A549 (cell line): ENCODE measurements at regions not wholly inside any gene's neighbourhood (a gene's known extent, or its start where the extent isn't known, plus 50 kb on each side); places are given as distances from the start of the nearest gene placed in this dataset.

Source experiments
- ATAC-seq, 2 experiments: fragments of 200-7000 bp in 1 of 2; fragments of >200 bp in 1 of 2; cut with Nextera tagmentation in 1 of 2; cut with Tn5 transposase in 1 of 2; 3 replicates each; pipeline versions ENCODE4 v1.8.0 to v1.9.1; 2018 to 2020; ENCODE audit warnings: mild to moderate bottlenecking in 1 of 2, moderate library complexity in 1 of 2
- CTCF ChIA-PET: fragments of 300-600 bp; sonication (Branson Sonifier 250); formaldehyde crosslinking; extraction: SDS; loops from one replicate; lab custom pipeline; 2021; ENCODE audit warnings: antibody characterized with exemption, inconsistent platforms; lab: Yijun Ruan, JAX
- POLR2A ChIA-PET: fragments of 350-600 bp; formaldehyde crosslinking; extraction: SDS; loops from one replicate; lab custom pipeline; 2021; ENCODE audit warnings: antibody characterized with exemption, inconsistent platforms; lab: Yijun Ruan, JAX
- DNase-seq, 2 experiments: peaks; one replicate each; pipeline versions ENCODE4 v3.0.0 to v3.0.0-alpha.2; 2011 to 2016; ENCODE audit warnings: low read depth in 1 of 2, low spot score in 1 of 2
- FAIRE-seq: peaks from 2 replicates; lab custom pipeline; 2011; peaks lifted over from hg19 to GRCh38; lab: Jason Lieb, UNC
- H3K27ac ChIP-seq, 2 experiments: fragments of >200 bp; sonication (Bioruptor Twin); formaldehyde crosslinking; 3 replicates each; pipeline ENCODE4 v1.5.1; 2016 to 2017
- H3K4me1 ChIP-seq: fragments of >200 bp; sonication (Bioruptor Twin); formaldehyde crosslinking; 3 replicates; pipeline ENCODE4 v1.6.1; 2016
- H3K4me2 ChIP-seq: fragments of >200 bp; sonication (Bioruptor Twin); formaldehyde crosslinking; 3 replicates; pipeline ENCODE4 v1.6.1; 2016
- H3K4me3 ChIP-seq: fragments of >200 bp; sonication (Bioruptor Twin); formaldehyde crosslinking; 3 replicates; pipeline ENCODE4 v1.5.1; 2016
- H3K9me3 ChIP-seq: fragments of >200 bp; sonication (Bioruptor Twin); formaldehyde crosslinking; 3 replicates; pipeline ENCODE4 v1.6.1; 2016
- CBX8 ChIP-seq: fragments of 200-600 bp; sonication (generic); IDR thresholded peaks from 2 replicates; pipeline ENCODE4 v1.6.1; 2016
- CHD4 ChIP-seq: fragments of 200-600 bp; sonication (generic); IDR thresholded peaks from 2 replicates; pipeline ENCODE4 v1.6.1; 2016; ENCODE audit warnings: antibody characterized with exemption, mild to moderate bottlenecking, borderline replicate concordance
- FOSL2 ChIP-seq, 2 experiments: fragments of 450-650 bp in 1 of 2; fragments of >200 bp in 1 of 2; sonication (Bioruptor Twin) in 1 of 2; formaldehyde crosslinking; IDR thresholded peaks; 2 replicates each; pipeline versions ENCODE4 v1.5.0 to v1.6.1; 2016 to 2020; ENCODE audit warnings: mild to moderate bottlenecking in 1 of 2, moderate library complexity in 1 of 2
- FOXS1 ChIP-seq: fragments of 250-450 bp; sonication (Bioruptor Pico); IDR thresholded peaks from 2 replicates; pipeline ENCODE4 v1.5.0; 2020; ENCODE audit warnings: mild to moderate bottlenecking, moderate library complexity
- GATA3 ChIP-seq: IDR thresholded peaks from 2 replicates; pipeline ENCODE4 v1.6.1; 2012; ENCODE audit warnings: borderline replicate concordance
- HDAC2 ChIP-seq: fragments of 200-600 bp; sonication (generic); IDR thresholded peaks from 2 replicates; pipeline ENCODE4 v1.6.1; 2016
- HEYL ChIP-seq: fragments of 250-450 bp; sonication (Bioruptor Pico); IDR thresholded peaks from 2 replicates; pipeline ENCODE4 v1.8.0; 2021; ENCODE audit warnings: mild to moderate bottlenecking, moderate library complexity
- HMGXB4 ChIP-seq: fragments of 250-450 bp; sonication (Bioruptor Pico); IDR thresholded peaks from 2 replicates; pipeline ENCODE4 v1.5.0; 2021; ENCODE audit warnings: mild to moderate bottlenecking, moderate library complexity, borderline replicate concordance
- JUN ChIP-seq, 2 experiments: fragments of >200 bp; sonication (Bioruptor Twin); formaldehyde crosslinking; IDR thresholded peaks; 2 replicates in 1 of 2; 3 replicates in 1 of 2; pipeline ENCODE4 v1.6.1; 2016 to 2017
- JUNB ChIP-seq: fragments of >200 bp; sonication (Bioruptor Twin); formaldehyde crosslinking; IDR thresholded peaks from 2 replicates; pipeline ENCODE4 v1.6.1; 2016
- KDM5A ChIP-seq: fragments of 200-600 bp; sonication (generic); IDR thresholded peaks from 2 replicates; pipeline ENCODE4 v1.6.1; 2016; ENCODE audit warnings: antibody characterized with exemption, mild to moderate bottlenecking
- MAX ChIP-seq: IDR thresholded peaks from 2 replicates; pipeline ENCODE4 v1.6.1; 2012
- MAZ ChIP-seq: fragments of 150-350 bp; IDR thresholded peaks from 2 replicates; pipeline ENCODE4 v1.6.1; 2014; ENCODE audit warnings: antibody characterized with exemption, low read depth, low read length, borderline replicate concordance
- NPAS2 ChIP-seq: fragments of 250-450 bp; sonication (Bioruptor Pico); IDR thresholded peaks from 2 replicates; pipeline ENCODE4 v1.8.0; 2022; ENCODE audit warnings: mild to moderate bottlenecking, moderate library complexity, borderline replicate concordance
- POLR2AphosphoS2 ChIP-seq: conservative IDR thresholded peaks from 2 replicates; pipeline ENCODE4 v1.6.1; 2012; ENCODE audit warnings: low read length, improper control_type of control experiment, inconsistent platforms
- RNF2 ChIP-seq: fragments of 200-600 bp; sonication (generic); IDR thresholded peaks from 2 replicates; pipeline ENCODE4 v1.6.1; 2016; ENCODE audit warnings: low read depth, mild to moderate bottlenecking, antibody characterized with exemption, moderate library complexity, borderline replicate concordance
- SMC3 ChIP-seq: fragments of >200 bp; sonication (Bioruptor Twin); formaldehyde crosslinking; IDR thresholded peaks from 3 replicates; pipeline ENCODE4 v1.6.1; 2018; ENCODE audit warnings: inconsistent platforms
- ZNF302 ChIP-seq: fragments of 250-450 bp; sonication (Bioruptor Pico); IDR thresholded peaks from 2 replicates; pipeline ENCODE4 v1.9.0; 2021; ENCODE audit warnings: inconsistent platforms, mild to moderate bottlenecking, moderate library complexity
- ZSCAN20 ChIP-seq: fragments of 250-450 bp; sonication (Bioruptor Pico); IDR thresholded peaks from 2 replicates; pipeline ENCODE4 v1.8.0; 2022; ENCODE audit warnings: mild to moderate bottlenecking, moderate library complexity
- WGBS: methylation state at CpG from one replicate; pipeline ENCODE4 v1.1.6; 2017; ENCODE audit errors: missing lambda C conversion rate; 5-methylcytosine and 5-hydroxymethylcytosine counted together
- TF ChIP-seq, protein P1 (sequence below): fragments of 200-600 bp; sonication (generic); IDR thresholded peaks from 2 replicates; pipeline ENCODE4 v1.6.1; 2016; ENCODE audit warnings: antibody characterized with exemption, mild to moderate bottlenecking, moderate library complexity
- TF ChIP-seq, protein P2 (sequence below): fragments of 250-450 bp; sonication (Bioruptor Pico); IDR thresholded peaks from 2 replicates; pipeline ENCODE4 v1.5.0; 2020; ENCODE audit warnings: low read depth, mild to moderate bottlenecking, moderate library complexity

DNA sequence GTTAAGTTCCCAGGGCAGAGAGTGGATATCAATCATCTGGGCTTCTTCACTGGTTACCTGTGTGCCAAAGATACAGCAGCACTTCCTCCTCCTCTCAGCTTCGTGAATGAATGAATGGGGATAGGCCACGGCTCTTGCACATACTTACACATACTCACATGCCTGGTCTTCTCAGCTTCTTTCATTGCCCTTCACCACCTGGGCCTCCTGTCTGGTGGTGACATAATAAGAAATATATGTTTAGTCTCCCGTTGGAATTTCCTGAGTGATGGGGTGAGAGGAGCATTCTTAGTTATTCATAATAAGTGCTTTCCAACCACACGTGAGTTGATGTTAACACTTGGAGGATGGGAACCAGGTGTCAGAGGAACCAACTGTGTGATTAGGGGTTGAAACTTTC lies 268.1 kb upstream of the RMST start:
- no peak for DNase-seq
- Histone ChIP-seq H3K4me1 (no peaks in the 10 kb centered on the region), H3K4me3 (no peak overlapping the region), H3K4me2 (no peak overlapping the region), H3K9me3 (no peaks in the 10 kb centered on the region), H3K27ac (no peak overlapping the region)
- TF ChIP-seq POLR2AphosphoS2: no peak
- no peak for TF ChIP-seq JUN (IDR thresholded peaks at IDR 0.05)
- no peak for TF ChIP-seq FOXS1
- no peak for TF ChIP-seq CBX8
- no peak for TF ChIP-seq ZSCAN20
- TF ChIP-seq HEYL (CRISPR knock-in tag): no peak
- no peak for TF ChIP-seq NPAS2 (CRISPR knock-in tag)
- TF ChIP-seq HDAC2: no peak
- TF ChIP-seq MAX: no peak
- TF ChIP-seq SMC3: no peak
- no peak for TF ChIP-seq KDM5A
- no peak for TF ChIP-seq GATA3
- TF ChIP-seq HMGXB4: no peak
- TF ChIP-seq, protein P1, sequence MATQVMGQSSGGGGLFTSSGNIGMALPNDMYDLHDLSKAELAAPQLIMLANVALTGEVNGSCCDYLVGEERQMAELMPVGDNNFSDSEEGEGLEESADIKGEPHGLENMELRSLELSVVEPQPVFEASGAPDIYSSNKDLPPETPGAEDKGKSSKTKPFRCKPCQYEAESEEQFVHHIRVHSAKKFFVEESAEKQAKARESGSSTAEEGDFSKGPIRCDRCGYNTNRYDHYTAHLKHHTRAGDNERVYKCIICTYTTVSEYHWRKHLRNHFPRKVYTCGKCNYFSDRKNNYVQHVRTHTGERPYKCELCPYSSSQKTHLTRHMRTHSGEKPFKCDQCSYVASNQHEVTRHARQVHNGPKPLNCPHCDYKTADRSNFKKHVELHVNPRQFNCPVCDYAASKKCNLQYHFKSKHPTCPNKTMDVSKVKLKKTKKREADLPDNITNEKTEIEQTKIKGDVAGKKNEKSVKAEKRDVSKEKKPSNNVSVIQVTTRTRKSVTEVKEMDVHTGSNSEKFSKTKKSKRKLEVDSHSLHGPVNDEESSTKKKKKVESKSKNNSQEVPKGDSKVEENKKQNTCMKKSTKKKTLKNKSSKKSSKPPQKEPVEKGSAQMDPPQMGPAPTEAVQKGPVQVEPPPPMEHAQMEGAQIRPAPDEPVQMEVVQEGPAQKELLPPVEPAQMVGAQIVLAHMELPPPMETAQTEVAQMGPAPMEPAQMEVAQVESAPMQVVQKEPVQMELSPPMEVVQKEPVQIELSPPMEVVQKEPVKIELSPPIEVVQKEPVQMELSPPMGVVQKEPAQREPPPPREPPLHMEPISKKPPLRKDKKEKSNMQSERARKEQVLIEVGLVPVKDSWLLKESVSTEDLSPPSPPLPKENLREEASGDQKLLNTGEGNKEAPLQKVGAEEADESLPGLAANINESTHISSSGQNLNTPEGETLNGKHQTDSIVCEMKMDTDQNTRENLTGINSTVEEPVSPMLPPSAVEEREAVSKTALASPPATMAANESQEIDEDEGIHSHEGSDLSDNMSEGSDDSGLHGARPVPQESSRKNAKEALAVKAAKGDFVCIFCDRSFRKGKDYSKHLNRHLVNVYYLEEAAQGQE: no peak
- TF ChIP-seq CHD4: no peak
- ATAC-seq: no peak
- ChIA-PET CTCF (no interaction called here), POLR2A (no interaction called here)
- no peak for FAIRE-seq
- 0% methylated on average over 4 of the region's 4 CpGs for WGBS

DNA sequence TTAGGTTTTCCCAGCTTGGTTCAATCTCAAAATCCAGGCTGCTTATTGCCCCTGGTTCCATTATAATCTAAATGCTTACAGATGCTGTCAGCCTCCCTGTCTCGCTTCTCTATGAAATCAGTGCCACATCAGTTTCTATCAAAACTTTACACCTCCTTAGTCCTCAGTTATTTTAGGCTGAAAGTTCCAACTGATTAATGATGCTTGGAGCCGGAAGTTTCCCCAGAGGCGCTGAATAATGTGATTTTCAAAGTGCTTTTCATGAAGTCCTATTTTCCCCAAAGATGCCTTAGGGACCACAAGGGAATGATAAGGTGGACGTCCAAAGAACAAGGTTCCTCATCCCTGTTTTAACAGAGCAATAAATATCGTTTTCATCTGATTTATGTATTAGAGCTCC lies 262.4 kb upstream of the RMST start:
- Histone ChIP-seq H3K4me2 (no peak overlapping the region), H3K27ac (no peak overlapping the region), H3K9me3 (no peaks in the 10 kb centered on the region), H3K4me1 (no peaks in the 10 kb centered on the region), H3K4me3 (no peak overlapping the region)
- no peak for TF ChIP-seq MAZ
- no peak for TF ChIP-seq JUNB
- no peak for TF ChIP-seq NPAS2 (CRISPR knock-in tag)
- TF ChIP-seq FOXS1: no peak
- TF ChIP-seq FOSL2 (IDR thresholded peaks at IDR 0.05): no peak
- TF ChIP-seq FOSL2 (CRISPR knock-in tag; IDR thresholded peaks at IDR 0.05): no peak
- TF ChIP-seq ZNF302 (CRISPR knock-in tag): no peak
- TF ChIP-seq RNF2: no peak
- TF ChIP-seq, protein P2, sequence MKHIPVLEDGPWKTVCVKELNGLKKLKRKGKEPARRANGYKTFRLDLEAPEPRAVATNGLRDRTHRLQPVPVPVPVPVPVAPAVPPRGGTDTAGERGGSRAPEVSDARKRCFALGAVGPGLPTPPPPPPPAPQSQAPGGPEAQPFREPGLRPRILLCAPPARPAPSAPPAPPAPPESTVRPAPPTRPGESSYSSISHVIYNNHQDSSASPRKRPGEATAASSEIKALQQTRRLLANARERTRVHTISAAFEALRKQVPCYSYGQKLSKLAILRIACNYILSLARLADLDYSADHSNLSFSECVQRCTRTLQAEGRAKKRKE: no peak
- no peak for TF ChIP-seq CBX8
- no peak for FAIRE-seq
- CTCF ChIA-PET: no interaction called here
- no peak for DNase-seq
- 2% methylated on average over 5 of the region's 5 CpGs for WGBS
- no peak for ATAC-seq
- POLR2A ChIA-PET: no interaction called here
